ENCODE measurements at regions not wholly inside any gene's neighbourhood (a gene's known extent, or its start where the extent isn't known, plus 50 kb on each side); places are given as distances from the start of the nearest gene placed in this dataset.

DNA sequence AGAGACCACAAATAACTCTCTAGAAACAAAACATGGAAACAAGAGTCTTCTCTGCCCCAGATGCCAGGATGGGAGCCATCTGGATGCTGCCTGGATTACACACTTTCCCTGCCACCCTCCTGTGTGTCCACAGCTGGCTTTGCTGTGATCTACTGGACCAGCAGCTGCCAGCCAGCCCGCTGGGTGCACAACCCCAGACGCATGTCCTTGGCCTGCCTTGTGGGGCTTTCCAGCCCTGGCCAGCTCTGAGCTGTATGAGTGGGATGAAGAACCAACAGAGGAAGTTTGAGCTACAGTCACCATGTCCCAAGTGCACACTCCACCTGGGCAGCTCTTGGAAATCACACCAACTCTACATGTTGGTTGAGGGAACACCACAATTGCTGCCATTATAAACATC is 57.0 kb upstream of the TNRC6C start:
- TF ChIP-seq RAD21 (IDR thresholded peaks at IDR 0.05; ENCODE audit: low read depth): no peak
- TF ChIP-seq TAF1 (IDR thresholded peaks at IDR 0.05; ENCODE audit: low read depth): no peak
- no peak for TF ChIP-seq YY1 (IDR thresholded peaks at IDR 0.05; ENCODE audit: low read depth)
- TF ChIP-seq, protein P1, sequence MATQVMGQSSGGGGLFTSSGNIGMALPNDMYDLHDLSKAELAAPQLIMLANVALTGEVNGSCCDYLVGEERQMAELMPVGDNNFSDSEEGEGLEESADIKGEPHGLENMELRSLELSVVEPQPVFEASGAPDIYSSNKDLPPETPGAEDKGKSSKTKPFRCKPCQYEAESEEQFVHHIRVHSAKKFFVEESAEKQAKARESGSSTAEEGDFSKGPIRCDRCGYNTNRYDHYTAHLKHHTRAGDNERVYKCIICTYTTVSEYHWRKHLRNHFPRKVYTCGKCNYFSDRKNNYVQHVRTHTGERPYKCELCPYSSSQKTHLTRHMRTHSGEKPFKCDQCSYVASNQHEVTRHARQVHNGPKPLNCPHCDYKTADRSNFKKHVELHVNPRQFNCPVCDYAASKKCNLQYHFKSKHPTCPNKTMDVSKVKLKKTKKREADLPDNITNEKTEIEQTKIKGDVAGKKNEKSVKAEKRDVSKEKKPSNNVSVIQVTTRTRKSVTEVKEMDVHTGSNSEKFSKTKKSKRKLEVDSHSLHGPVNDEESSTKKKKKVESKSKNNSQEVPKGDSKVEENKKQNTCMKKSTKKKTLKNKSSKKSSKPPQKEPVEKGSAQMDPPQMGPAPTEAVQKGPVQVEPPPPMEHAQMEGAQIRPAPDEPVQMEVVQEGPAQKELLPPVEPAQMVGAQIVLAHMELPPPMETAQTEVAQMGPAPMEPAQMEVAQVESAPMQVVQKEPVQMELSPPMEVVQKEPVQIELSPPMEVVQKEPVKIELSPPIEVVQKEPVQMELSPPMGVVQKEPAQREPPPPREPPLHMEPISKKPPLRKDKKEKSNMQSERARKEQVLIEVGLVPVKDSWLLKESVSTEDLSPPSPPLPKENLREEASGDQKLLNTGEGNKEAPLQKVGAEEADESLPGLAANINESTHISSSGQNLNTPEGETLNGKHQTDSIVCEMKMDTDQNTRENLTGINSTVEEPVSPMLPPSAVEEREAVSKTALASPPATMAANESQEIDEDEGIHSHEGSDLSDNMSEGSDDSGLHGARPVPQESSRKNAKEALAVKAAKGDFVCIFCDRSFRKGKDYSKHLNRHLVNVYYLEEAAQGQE (IDR thresholded peaks at IDR 0.05; ENCODE audit: low read depth): no peak
- TF ChIP-seq, protein P2, sequence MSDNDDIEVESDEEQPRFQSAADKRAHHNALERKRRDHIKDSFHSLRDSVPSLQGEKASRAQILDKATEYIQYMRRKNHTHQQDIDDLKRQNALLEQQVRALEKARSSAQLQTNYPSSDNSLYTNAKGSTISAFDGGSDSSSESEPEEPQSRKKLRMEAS (IDR thresholded peaks at IDR 0.05): no peak
- no peak for TF ChIP-seq CEBPB (IDR thresholded peaks at IDR 0.05)
- TF ChIP-seq EP300 (IDR thresholded peaks at IDR 0.05; ENCODE audit: borderline replicate concordance): no peak
- TF ChIP-seq TEAD4 (IDR thresholded peaks at IDR 0.05): no peak
- TF ChIP-seq NFIC (IDR thresholded peaks at IDR 0.05): no peak
- TF ChIP-seq FOXM1 (IDR thresholded peaks at IDR 0.05; ENCODE audit: borderline replicate concordance, low read depth): no peak
- TF ChIP-seq CREB1 (IDR thresholded peaks at IDR 0.05; ENCODE audit: low read depth): no peak
- TF ChIP-seq ZBTB7A (IDR thresholded peaks at IDR 0.05; ENCODE audit: low read depth): no peak
- TF ChIP-seq EGR1 (IDR thresholded peaks at IDR 0.05): no peak

Measured in Ishikawa (cell line).